ENCODE measurements at regions not wholly inside any gene's neighbourhood (a gene's known extent, or its start where the extent isn't known, plus 50 kb on each side); places are given as distances from the start of the nearest gene placed in this dataset.

GRCh38 chr1:221286399-221286798, 407.2 kb downstream of the HLX start:
- no peak for TF ChIP-seq POLR2A (IDR thresholded peaks at IDR 0.05)
- TF ChIP-seq CTCF (IDR thresholded peaks at IDR 0.05) = no peak
